ENCODE measurements at regions not wholly inside any gene's neighbourhood (a gene's known extent, or its start where the extent isn't known, plus 50 kb on each side); places are given as distances from the start of the nearest gene placed in this dataset.

DNA sequence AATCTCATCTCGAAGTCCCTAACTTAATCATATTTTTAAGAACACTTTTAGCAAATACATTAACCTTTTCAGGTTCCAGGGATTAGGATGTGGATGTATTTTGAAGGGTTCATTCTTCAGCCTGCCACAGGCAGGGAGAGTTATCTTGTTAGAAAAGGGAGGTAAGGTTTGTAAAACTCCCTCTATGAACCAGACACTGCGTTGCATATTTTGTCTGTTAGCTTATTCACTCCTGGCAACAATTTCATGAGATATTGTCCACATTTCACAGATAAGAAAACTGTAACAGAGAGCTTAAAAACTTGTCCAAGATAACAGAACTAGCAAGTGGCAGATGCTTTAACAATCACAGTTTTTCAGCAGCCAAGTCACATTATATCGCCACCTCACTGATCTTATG, 155.4 kb downstream of the DIPK2A start:
- TF ChIP-seq, protein P1, sequence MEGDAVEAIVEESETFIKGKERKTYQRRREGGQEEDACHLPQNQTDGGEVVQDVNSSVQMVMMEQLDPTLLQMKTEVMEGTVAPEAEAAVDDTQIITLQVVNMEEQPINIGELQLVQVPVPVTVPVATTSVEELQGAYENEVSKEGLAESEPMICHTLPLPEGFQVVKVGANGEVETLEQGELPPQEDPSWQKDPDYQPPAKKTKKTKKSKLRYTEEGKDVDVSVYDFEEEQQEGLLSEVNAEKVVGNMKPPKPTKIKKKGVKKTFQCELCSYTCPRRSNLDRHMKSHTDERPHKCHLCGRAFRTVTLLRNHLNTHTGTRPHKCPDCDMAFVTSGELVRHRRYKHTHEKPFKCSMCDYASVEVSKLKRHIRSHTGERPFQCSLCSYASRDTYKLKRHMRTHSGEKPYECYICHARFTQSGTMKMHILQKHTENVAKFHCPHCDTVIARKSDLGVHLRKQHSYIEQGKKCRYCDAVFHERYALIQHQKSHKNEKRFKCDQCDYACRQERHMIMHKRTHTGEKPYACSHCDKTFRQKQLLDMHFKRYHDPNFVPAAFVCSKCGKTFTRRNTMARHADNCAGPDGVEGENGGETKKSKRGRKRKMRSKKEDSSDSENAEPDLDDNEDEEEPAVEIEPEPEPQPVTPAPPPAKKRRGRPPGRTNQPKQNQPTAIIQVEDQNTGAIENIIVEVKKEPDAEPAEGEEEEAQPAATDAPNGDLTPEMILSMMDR (IDR thresholded peaks at IDR 0.05; ENCODE audit: low read depth, low read length, missing control alignments), result no peak
- Histone ChIP-seq H3K27ac (no peak overlapping the region), H3K36me3 (replicated peaks) (no peaks in the 10 kb centered on the region), H3K27me3 (replicated peaks) (no peaks in the 10 kb centered on the region), H3K4me3 (ENCODE audit: low read depth, low read length) (no peak overlapping the region)
- peak; percentile 16 for DNase-seq
- in situ Hi-C loops (cut with HindIII; ENCODE audit: low pct_ligation_motif_present, low sequenced_read_pairs), result no loop called here

DNA sequence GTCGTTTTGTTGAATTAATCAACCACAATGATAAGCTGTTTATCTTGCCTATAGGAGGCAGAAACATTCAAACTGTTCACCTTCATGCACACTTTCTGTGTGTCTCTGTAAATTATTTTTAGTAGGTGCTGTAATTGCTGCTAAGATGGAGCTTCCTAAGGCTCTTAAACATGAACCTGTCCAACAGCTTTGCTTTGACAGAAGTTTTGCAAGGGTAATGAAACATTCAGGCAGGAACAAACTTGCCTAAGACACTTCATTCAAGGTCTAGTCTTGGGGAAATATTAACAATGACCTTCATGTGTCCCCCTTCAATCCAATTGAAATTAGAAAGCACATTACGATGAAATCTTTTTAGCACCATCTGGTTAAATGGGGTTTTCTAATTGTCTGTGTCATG, 156.1 kb downstream of the DIPK2A start:
- in situ Hi-C loops (cut with HindIII; ENCODE audit: low pct_ligation_motif_present, low sequenced_read_pairs), result no loop called here
- no peak for DNase-seq
- H3K4me3 ChIP-seq (ENCODE audit: low read depth, low read length), result no peak overlapping the region
- TF ChIP-seq, protein P1 (IDR thresholded peaks at IDR 0.05; ENCODE audit: low read depth, low read length, missing control alignments), result no peak
- no peaks in the 10 kb centered on the region for H3K36me3 ChIP-seq (replicated peaks)
- no peak overlapping the region for H3K27ac ChIP-seq
- no peaks in the 10 kb centered on the region for H3K27me3 ChIP-seq (replicated peaks)

DNA sequence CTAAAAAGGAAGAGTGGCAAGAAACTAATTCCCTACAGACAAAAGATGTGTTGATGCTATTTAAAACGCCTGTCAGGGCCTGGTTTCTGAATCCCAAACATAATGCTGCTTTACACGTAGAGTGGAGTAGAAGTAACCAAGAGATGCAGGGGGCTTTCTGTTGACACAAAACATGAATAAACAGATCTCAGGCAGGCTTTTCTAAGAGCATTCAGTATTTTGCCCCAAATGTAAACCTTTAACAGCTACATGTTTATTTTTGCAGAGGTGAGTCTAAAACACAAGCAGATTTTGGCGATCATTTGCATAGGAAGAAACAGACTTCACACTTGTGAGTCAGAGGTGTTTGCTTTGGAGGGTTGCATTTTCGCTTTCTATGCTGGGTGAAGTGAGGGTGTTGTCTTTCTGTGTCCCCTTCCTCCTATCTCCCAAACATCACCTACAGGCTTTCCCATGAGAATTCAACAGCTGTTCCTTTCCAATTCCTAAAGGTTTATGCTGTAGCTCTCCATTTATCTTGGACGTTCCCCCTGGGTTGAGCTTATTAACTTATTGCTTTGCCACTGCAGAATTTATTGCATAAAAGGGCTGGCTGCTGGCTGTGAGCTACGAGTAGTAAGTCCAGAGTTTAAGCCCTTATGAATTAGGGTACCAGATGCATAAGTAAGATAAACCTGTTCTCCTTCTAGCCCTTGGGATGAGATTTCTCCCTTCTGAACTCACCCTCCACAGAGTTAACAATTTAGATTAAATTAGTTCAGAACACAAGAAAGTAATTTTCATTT, 156.7 kb downstream of the DIPK2A start:
- no peak overlapping the region for H3K4me3 ChIP-seq (ENCODE audit: low read depth, low read length)
- no peak for DNase-seq
- no peaks in the 10 kb centered on the region for H3K27me3 ChIP-seq (replicated peaks)
- no peaks in the 10 kb centered on the region for H3K36me3 ChIP-seq (replicated peaks)
- TF ChIP-seq, protein P1 (IDR thresholded peaks at IDR 0.05; ENCODE audit: low read depth, low read length, missing control alignments), result no peak
- no peak overlapping the region for H3K27ac ChIP-seq
- in situ Hi-C loops (cut with HindIII; ENCODE audit: low pct_ligation_motif_present, low sequenced_read_pairs), result no loop called here

DNA sequence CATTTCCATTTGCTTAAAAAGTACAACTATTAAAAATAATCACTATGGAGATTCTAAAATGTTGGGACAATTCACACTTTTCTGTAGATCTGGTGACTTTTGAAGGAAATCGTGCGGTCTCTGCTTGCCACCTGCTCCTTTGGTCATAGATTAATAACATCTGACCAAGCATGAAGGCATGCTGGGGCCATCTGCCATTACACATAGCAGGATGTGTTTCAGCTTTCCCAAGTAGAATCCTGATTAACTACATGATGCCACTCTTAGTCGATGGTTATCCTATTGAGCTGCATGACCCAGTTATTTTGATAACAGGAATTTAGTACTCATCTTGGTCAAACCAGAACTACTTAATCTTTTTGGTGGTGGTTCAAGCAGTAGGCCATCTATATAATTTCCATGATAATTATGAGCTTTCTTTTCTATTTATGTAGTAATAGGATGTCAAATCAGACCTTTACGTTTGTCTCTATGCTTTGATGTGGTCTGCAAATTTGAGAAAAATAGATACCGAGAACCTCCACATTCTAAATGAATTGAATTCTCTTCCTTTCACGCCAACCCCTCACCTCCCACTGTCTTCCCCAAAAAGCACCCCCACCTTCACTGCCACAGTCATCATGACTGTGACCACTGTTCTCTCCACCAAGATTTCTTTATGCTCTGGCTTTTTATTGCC, 158.1 kb downstream of the DIPK2A start:
- TF ChIP-seq, protein P1 (IDR thresholded peaks at IDR 0.05; ENCODE audit: low read depth, low read length, missing control alignments), result no peak
- no peak overlapping the region for H3K27ac ChIP-seq
- H3K27me3 ChIP-seq (replicated peaks), result no peaks in the 10 kb centered on the region
- no peak overlapping the region for H3K4me3 ChIP-seq (ENCODE audit: low read depth, low read length)
- in situ Hi-C loops (cut with HindIII; ENCODE audit: low pct_ligation_motif_present, low sequenced_read_pairs), result no loop called here
- no peaks in the 10 kb centered on the region for H3K36me3 ChIP-seq (replicated peaks)
- no peak for DNase-seq

DNA sequence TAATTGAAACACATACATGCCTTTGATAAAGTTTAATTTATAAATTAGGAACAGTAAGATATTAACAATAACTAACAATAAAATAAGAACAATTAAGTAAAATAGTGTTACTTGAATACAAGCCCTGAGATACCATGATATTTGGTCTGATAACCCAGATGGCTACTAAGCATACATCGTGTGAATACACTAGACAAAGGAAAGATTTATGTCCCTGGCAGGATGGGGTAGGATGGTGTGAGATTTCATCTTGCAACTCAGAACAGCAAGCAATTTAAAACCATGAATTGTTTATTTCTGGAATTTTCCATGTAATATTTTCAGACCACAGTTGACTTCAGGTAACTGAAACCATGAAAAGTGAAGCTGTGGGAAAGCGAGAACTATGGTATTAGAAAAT, 169.5 kb downstream of the DIPK2A start:
- in situ Hi-C loops (cut with HindIII; ENCODE audit: low pct_ligation_motif_present, low sequenced_read_pairs), result no loop called here
- no peak for DNase-seq
- TF ChIP-seq, protein P1 (IDR thresholded peaks at IDR 0.05; ENCODE audit: low read depth, low read length, missing control alignments), result no peak

More for the DNA sequence above, 169.5 kb downstream of the DIPK2A start:
- no peak overlapping the region for H3K4me3 ChIP-seq (ENCODE audit: low read depth, low read length)
- H3K27ac ChIP-seq, result no peak overlapping the region
- H3K27me3 ChIP-seq (replicated peaks), result no peaks in the 10 kb centered on the region
- H3K36me3 ChIP-seq (replicated peaks), result no peaks in the 10 kb centered on the region
